DMS 273 (cell line): ENCODE measurements at regions not wholly inside any gene's neighbourhood (a gene's known extent, or its start where the extent isn't known, plus 50 kb on each side); places are given as distances from the start of the nearest gene placed in this dataset.

Source experiments
- DNase-seq: peaks from one replicate; lab custom pipeline; 2025; ENCODE audit not compliant: unreplicated experiment; lab: John Stamatoyannopoulos, UW

GRCh38 chr15:95872366-95872771 lies 458.1 kb upstream of the NR2F2 start:
- no peak for DNase-seq

- DNase-seq, result no peak
Observed at GRCh38 chr15:95874637-95875036, 455.9 kb upstream of the NR2F2 start.

- no peak for DNase-seq
Observed at GRCh38 chr15:95875121-95875643, 455.3 kb upstream of the NR2F2 start.

GRCh38 chr15:95880031-95880570 lies 450.4 kb upstream of the NR2F2 start:
- no peak for DNase-seq

- DNase-seq, result no peak
Observed at GRCh38 chr15:95880630-95881029, 449.9 kb upstream of the NR2F2 start.

- DNase-seq, result no peak
Observed at GRCh38 chr15:95883064-95883463, 447.4 kb upstream of the NR2F2 start.

- no peak for DNase-seq
Observed at GRCh38 chr15:95884276-95884675, 446.2 kb upstream of the NR2F2 start.

- DNase-seq, result no peak
Observed at GRCh38 chr15:95887666-95888390, 442.7 kb upstream of the NR2F2 start.

GRCh38 chr15:95888762-95889161 lies 441.7 kb upstream of the NR2F2 start:
- no peak for DNase-seq

GRCh38 chr15:95894407-95894956 lies 436.0 kb upstream of the NR2F2 start:
- peak; percentile 4 for DNase-seq

GRCh38 chr15:95895508-95895907 lies 435.0 kb upstream of the NR2F2 start:
- DNase-seq, result no peak

- DNase-seq, result no peak
Observed at GRCh38 chr15:95897651-95898050, 432.8 kb upstream of the NR2F2 start.

- DNase-seq, result no peak
Observed at GRCh38 chr15:95898761-95899160, 431.7 kb upstream of the NR2F2 start.

- DNase-seq, result no peak
Observed at GRCh38 chr15:95901271-95901670, 429.2 kb upstream of the NR2F2 start.

GRCh38 chr15:95902606-95903005 lies 427.9 kb upstream of the NR2F2 start:
- no peak for DNase-seq

- DNase-seq, result no peak
Observed at GRCh38 chr15:95903352-95903751, 427.1 kb upstream of the NR2F2 start.

- DNase-seq, result no peak
Observed at GRCh38 chr15:95910643-95911212, 419.8 kb upstream of the NR2F2 start.

- no peak for DNase-seq
Observed at GRCh38 chr15:95911570-95912279, 418.8 kb upstream of the NR2F2 start.

GRCh38 chr15:95912280-95912625 lies 418.2 kb upstream of the NR2F2 start:
- DNase-seq, result no peak

- DNase-seq, result no peak
Observed at GRCh38 chr15:95912728-95913127, 417.8 kb upstream of the NR2F2 start.

GRCh38 chr15:95916568-95916967 lies 413.9 kb upstream of the NR2F2 start:
- DNase-seq, result no peak

- no peak for DNase-seq
Observed at GRCh38 chr15:95918525-95918924, 412.0 kb upstream of the NR2F2 start.
